Thyroid gland (tissue), 4 donors: ENCODE measurements at regions not wholly inside any gene's neighbourhood (a gene's known extent, or its start where the extent isn't known, plus 50 kb on each side); places are given as distances from the start of the nearest gene placed in this dataset.

Experiments used
- CTCF ChIP-seq, 6 experiments: fragments of 200-600 bp in 3 of 6; fragments of 450-650 bp in 3 of 6; sonication (generic) in 3 of 6; IDR thresholded peaks; one replicate each; pipeline ENCODE4 v1.5.1; 2016 to 2019; ENCODE audit warnings: antibody characterized with exemption in 6 of 6, mild to moderate bottlenecking in 2 of 6, inconsistent platforms in 1 of 6, moderate library complexity in 1 of 6
- POLR2A ChIP-seq, 2 donors: fragments of 450-650 bp; IDR thresholded peaks; one replicate each; pipeline ENCODE4 v1.6.1; 2017; ENCODE audit warnings: antibody characterized with exemption in 2 of 2, mild to moderate bottlenecking in 2 of 2, moderate library complexity in 1 of 2

GRCh38 chr12:24600996-24601395 lies 347.9 kb downstream of the BCAT1 start:
- TF ChIP-seq POLR2A (IDR thresholded peaks at IDR 0.05) (no peak), CTCF (IDR thresholded peaks at IDR 0.05) (no peak)
